GM21529 (cell line): ENCODE measurements at regions not wholly inside any gene's neighbourhood (a gene's known extent, or its start where the extent isn't known, plus 50 kb on each side); places are given as distances from the start of the nearest gene placed in this dataset.

ENCODE experiments used
- ATAC-seq: cut with Tn5 transposase; IDR thresholded peaks from one replicate; pipeline ENCODE4 v1.9.1; 2021; ENCODE audit not compliant: unreplicated experiment

DNA sequence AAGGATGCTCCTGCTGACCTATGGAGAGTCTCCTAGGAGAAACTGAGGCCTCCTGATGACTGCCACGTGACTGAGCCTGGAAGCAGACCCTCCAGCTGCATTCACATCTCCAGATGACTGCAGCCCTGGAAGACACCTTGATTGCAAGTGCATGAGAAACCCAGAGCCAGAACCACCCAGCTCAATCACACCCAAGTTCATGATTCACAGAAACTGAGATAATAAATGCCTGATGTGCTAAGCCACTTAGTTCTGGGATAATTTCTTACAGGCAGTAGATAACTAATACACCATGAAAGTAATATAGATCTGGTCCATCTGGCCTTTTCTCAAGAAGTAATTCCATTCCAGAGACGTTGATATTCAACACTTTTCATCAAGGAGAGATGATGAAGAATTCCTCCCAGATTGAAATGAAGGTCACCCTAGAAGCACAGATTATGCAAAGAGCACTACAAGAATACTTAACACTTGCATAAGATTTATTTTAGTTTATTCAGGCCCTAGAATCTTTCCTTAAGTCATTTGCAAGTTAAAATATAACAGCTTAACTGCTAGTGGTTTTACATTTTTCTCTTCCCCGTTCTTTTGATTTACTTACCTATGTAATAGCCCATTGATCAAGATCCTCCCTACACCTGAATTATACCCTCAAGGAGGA is 208.2 kb upstream of the INHBA start:
- ATAC-seq = no peak

DNA sequence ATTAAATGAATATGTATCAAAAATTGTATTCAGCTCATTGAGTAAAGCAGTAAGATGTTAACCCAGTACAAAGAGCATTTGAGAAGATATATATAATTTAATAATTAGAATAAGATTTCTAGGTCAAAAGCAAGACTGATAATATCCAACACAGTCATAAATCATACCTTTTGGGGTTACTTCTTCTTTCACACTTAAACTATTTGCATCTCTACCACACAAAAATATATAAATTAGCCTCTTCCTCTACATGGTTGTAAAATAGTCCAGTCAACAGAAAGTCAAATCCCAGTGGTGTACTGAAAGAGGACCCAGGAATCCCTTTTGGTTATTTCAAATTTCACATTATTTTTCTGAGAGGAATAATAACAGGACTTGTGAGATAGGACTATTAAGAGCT is 204.6 kb upstream of the INHBA start:
- ATAC-seq = no peak

DNA sequence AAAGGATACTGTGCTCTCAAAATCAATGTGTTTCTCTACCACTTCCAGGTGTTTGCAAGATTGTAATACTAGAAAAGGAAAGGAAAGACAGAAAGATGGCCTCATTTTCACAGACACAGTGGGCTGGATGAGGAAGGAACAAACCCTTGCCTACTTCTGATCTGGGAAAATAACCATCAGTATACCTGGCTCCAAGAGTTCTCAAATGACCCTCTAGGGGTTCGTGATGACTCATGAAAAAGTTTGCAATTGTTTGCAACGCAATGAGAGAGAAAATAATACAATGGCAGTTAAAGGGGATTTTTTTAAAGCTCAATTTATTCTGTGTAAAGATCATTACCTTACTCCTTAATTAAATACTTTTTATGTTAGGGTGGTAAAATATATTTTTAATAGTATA is 197.6 kb upstream of the INHBA start:
- ATAC-seq = no peak

DNA sequence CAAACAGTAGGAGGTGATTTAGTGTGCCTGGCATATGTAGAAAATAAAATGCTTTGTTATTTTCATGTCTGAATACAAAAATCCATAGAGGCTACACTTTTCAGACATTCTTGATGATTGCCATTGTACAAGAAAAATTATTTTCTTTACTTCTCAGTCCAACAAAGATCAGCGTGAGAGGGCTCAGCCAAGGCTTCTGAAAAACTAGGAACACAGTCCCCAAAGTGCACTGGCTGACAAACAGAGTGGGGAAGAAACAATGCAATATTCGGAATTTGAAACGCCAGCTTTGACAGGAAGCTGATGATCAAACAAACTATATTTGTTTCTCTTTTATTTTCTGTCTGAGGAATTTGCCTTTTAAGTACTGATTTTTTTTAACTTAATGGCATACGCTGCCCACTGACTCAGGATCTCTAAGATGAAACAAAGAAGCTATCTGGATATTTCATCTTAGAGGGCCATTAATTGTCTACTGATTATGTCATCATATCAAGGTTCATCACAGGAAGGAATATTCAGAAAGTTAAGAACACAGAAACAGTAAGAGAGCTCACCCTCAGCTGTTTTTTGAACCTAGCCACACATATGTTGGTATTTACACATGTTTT is 197.0 kb upstream of the INHBA start:
- ATAC-seq = no peak

DNA sequence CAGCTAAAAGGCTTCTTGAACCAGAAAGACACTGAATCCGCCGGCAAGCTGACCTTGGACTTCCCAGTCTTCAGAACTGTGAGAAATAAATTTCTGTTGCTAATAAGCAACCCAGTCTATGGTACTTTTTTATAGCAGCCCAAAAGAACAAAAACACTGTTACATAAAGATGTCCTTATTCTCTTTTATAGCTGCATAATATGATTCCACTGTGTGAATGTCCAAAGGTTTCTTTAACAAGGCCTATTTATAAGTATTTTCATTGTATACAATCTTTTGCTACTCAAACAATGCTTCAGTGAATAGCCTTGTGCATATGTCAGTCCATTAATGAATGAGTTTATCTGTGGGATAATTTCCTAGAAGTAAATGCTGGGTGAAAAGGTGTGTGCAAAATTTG is 190.8 kb upstream of the INHBA start:
- ATAC-seq = no peak

DNA sequence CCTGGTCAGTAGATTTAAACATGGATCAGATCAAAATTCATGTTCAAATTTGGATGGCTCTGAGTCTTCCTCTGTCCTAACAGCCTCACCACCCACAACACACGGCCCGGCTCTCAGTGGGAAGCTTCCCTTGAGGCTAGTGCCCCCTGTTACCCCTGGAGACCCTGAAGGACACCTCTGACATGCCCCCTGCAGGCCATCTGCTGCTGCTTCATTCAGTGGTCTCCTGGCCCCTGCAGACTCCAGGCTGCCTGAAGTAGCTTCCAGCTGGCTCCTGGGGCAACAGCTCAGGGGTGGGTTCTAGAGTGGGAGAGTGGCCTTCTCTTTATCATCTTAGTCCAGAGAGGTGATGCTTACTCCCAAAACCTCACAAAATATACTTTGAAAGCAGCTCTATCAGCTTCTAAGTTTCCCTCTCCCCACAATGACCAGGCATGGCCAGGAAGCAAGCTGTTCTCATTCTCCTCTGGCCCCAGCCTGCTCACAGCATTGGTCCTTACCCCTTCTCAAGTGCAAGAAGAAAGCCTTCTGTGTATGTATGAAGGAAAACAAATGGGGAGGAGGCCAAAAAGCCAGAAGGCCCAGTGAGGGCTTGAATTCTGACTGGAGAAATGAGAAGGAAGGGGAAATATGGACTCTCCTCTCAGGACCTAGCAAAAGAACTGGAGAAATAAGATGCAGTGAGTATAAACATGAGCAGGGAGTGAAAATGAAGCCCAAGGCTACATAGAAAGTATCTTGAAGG is 189.6 kb upstream of the INHBA start:
- ATAC-seq = peak; percentile 52

DNA sequence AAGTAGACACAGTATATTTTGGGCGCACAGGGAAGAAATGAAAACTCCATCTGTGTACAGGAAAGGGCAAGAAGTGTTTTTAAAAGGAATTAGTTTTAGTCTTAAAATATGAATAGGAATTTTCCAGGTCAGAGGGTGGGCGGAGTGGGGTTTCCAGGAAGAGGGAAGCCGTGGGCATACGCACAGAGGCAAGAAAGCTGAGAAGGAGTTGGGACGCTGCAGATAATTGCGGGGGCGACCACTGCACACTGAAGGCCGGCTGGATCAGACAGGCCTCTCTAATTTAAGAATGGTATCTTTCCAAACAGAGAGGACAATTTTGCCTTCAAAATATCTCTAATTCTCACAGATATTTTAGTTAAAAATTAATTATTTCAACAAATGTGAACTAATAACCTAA is 189.1 kb upstream of the INHBA start:
- no peak for ATAC-seq

DNA sequence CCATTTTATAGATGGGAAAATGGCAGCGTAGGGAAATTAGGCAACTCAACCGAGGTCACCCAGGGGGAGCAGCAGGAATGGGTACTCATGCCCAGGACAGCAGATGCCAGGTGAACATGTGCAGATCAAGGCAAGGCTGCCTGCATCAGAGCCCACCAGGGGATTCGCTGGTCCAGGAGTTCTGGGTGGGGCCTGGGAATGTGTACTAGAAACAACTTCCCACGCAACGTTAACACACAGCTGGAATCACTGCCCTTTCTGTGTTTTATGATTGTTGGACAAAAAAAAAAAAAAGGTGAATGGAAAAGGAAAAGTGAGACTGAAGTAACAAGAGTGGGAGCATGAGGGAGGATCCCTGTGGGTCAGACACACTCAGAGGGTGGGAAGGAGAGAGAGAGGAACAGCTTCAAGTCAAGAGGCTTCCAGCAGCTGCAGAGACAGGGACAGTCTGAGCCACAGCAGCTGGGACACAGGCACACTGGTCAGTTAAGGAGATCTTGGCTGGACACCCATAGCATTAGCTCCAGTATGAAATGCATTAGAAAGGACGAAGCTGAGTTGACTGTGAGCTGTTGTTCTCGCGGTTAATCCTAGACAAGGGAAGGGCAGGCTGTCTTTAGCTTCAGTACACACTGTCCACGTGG is 187.9 kb upstream of the INHBA start:
- ATAC-seq = no peak

DNA sequence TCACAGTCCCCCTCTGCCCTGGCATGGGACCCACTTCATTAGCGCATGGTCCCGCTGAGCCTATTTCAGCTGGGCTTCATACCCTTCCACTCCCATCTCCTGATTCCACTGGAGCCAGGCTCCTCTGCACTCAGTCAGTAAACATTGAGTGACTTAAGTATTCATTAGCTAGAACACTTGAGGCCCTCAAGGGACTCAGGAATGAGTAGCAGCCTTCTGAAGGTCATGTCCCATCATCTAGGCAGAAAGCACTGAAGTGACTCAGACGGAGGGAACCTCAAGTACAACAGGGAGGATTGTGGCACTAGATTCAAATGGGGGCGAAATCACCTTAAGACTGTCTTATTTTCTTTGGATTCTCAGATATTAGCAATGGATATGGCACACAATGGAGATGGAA is 186.6 kb upstream of the INHBA start:
- ATAC-seq = no peak

DNA sequence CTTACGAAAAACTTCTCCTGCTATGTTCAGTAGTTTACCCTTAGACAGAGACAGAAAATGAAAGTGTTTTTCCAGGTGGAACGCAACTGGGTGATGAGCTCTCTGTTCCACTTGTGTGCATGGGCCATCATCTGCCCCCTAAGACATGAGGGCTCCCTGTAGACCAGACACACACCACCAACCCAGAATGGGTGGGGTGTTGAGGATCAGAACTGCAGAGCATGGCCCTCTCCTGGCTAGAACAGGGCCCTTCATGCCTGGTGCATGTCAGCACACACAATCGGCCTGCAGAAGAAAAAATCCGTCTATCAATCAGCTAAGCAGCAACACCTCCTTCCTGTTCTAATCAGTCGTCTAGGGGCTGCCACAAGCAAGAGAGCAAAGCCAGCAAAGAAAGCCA is 186.2 kb upstream of the INHBA start:
- ATAC-seq = no peak

DNA sequence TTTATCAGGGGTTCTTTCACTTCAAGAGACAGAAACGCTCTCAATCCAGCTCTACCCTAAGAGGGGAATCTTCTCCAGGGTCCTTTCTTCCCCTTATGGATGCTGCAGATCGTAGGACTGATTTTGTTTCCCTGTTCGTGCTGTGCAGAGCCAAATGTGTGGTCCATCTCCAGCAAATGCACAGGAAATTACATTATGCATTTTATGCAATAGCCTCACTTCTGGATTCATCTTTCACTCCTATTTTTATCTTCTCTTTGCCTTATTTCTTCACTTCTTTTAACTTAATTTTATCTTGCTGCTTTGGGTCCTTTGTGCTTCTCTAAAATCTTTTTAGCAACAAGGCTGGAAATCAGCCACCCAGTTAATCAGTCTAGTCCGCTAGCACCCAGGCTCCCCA is 184.5 kb upstream of the INHBA start:
- ATAC-seq = no peak

DNA sequence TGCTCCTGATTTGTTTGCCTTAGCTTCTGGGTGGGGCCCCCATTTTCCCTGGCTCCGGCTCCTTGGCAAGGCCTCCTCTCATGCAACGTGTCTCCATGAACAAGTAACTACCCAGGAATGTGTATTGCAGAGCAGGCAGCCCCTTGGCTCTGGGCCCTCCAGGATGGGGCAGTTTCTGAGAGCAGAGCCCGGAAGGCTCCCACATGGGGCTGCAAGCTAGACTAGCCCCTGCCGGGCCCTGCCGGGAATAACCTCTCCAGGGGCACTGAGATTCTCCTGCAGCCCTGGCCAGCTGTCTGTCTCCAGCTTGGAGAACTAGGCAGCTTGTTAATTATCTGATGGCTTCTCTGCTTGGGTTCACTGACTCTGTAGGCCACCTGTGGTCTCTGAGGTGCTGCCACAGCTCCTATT is 184.0 kb upstream of the INHBA start:
- no peak for ATAC-seq

DNA sequence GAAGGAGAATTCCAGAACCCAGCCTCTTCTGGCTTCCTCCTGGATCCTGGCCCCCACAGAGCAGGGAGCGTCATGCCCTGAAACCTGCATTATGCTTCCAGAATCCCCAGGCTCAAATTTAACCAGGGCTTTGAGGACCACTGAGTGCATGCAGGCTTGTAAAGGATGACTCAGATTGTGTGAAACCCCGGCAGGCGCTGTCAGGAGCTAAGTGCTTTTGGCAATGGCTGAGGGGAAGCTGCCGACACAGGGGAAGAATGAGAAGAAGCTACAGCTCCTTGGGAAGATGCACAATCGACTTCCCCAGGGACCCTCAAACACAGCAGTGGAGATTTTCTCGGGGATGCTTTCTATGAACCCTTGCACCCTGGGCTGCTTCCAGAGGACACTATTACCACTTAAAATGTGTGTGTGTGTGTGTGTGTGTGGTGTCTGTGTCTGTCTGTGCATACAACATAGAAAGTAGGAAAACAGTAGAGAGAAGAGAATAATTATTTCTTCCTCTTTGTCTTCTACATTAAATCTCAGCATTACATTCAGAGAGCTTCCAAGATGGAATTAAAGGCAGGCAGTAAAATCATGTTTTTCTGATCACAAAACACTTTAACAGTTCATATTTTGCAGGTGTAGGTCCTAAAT is 183.5 kb upstream of the INHBA start:
- ATAC-seq = no peak

DNA sequence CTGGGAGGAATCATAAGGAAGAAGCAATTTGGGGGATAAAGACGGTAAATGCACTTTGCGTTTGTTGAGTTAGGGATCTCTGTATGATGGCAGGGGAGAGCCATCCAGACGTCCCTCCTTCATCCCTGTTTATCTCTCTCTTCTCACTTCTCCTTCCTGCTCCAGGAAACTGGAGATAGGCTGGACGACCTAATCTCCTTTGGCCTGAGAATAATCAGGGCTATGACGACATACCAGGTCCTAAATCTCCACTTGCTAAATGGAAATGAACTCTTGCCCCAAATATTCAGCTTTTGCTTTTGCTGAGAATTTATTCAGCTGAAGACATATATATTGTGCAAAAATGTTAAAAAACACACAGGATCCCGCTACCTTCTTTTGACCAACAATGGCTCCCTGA is 182.9 kb upstream of the INHBA start:
- no peak for ATAC-seq

DNA sequence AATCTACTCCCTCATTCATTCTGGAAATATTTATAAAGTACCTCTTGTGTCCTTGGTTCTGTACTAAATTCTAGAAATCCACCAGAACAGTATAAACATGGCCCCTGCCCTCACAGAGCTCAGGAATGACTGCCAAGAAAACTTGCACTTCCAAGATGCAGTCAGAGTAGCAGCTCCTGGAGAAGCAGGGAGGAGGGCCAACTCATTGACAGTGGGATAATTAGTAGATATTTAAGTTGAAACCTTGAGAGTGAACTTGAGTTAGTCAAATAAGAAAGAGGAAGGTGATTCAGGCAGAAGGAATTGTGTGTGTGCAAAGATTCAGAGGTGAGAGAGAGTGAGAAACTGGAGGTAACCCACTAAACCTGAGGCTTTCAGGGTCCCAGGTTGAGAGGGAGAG is 182.2 kb upstream of the INHBA start:
- no peak for ATAC-seq

DNA sequence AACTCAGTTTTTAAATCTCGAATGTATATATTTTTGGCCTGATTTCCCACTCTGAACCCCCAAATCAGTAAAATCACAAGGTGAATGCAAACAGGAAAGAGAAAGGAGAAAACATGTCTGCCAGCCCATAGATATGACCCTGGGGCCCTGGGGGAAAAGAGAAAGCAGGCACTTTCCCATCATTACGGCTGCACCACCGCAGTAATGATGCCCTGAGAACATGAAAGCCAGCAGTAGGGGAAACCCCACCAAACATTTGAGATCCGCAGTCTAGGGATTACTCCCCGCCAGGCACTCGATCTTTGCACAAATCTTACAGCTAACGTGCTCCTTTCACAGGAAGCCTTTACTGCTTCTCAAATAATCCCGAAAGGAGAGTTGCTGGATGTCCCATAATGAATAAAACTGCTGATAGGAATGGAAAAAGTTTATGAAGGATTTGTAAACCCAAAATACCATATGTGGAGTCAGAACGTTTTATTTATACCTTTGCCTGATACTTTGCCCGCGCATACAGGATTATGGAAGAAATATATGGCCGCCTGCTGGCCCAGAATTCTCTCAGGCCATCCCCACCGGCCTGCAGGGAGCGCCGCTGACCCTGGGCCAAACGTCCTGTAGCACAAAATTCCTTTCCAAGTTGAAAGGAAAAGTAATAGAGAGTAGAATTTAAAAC is 180.0 kb upstream of the INHBA start:
- peak; percentile 33 for ATAC-seq

DNA sequence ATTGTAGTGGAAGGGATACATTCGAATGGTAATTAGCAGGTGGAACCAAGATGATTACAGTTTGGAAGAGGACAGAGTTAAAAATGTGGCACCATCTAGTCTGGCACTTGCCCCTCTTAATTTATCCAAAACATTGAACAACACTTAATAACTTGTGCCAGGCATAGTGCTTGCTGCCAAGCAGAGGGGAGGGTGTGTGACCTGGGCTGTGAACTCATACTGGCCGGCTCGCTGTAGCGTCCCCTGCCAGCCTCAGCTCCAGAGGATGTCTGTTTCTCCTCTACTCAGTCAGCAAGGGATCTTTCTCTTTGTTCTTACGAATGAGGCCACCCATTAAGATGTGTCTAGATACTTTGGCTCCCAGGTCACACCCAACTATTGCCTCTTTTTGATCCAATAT is 179.4 kb upstream of the INHBA start:
- ATAC-seq = no peak

DNA sequence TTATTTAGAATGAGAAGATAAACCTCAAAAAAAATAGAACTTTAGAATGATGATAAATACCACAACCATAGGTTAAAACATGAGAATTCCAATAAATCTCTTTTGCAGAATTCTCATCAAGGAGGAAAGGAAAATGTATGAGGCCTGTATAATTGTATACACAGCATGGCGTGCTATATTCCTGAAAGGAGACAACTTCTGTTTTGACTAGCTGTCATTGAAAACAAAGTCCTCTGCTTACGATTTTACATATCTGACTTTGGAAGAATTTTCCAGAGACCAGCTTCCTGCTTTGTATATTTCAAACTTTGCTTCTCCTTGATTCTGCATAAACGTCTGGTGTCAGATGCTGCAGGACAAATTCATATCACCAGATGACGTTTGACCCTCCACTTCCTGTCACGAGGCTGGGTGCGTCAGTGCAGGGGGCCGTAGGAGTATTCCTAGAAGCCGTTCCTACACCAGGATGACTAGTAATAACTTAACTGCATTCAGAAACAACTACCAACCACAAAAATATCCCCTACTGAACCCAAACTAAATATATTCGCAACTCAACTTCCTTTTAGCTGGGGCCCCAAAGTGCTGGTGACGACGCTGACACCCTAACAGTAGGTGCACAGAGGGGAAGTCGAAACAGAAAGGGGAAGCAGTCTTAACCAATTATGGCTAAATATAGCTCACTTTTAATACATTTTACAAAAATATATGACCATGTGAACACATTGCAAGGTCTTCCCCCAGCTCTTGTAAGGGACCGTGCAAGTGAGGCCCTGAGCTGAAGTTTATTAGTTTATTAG is 178.6 kb upstream of the INHBA start:
- peak; percentile 95 for ATAC-seq

DNA sequence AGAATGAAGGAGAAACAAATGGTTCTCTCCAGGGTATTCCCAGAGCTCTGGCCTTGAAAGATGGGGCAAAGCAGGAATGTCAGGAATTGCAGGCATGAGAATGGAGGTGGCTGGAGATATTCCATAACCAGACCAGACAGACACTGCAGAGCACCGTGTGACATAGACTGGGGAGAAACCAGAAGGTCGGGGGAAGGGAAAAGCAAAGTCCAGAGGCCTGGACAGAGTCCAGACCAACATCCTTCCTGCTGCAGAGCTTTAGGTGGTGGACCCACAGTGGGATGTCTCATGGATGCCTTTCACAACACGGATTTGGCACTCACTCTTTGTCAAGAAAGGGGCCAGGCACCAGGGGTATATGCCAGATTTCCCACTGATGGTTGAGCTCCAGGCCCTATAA is 177.2 kb upstream of the INHBA start:
- ATAC-seq = no peak

DNA sequence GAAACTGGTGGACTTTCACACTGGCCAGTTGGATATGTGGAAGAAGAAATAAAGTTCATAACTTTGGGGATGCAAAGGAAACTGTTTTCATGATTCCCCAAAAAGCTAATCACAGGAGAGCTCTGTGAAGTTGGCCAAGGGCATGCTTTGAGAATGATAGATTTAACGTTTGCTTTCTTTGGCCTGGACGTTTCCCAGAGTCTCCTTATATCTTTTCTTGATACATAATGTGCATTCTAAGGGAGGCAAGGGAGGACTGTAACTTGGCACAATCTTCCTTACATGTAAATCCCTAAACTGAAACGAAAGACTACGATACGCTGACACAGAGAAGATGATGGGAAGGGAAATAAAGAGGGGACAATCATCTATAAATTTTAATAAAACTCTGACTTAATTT is 176.5 kb upstream of the INHBA start:
- no peak for ATAC-seq
